HepG2 (cell line): ENCODE measurements at regions not wholly inside any gene's neighbourhood (a gene's known extent, or its start where the extent isn't known, plus 50 kb on each side); places are given as distances from the start of the nearest gene placed in this dataset.

Experiments
- ATAC-seq: fragments of 200-7000 bp; cut with Tn5 transposase; 3 replicates; pipeline ENCODE4 v1.9.1; 2020; ENCODE audit warnings: mild to moderate bottlenecking, moderate library complexity
- BruUV-seq: library from RNA; stranded (reverse); fragments of 400-500 nt; replicated peaks from 2 replicates; lab custom pipeline; 2021; lab: Mats Ljungman, UMichigan
- CTCF ChIA-PET: fragments of 300-600 bp; formaldehyde crosslinking; extraction: SDS; loops from one replicate; lab custom pipeline; 2021; ENCODE audit warnings: low total read pairs, inconsistent platforms, low intra/inter-chr PET ratio; lab: Yijun Ruan, JAX
- POLR2A ChIA-PET: fragments of 350-600 bp; sonication (Branson Sonifier 250); formaldehyde crosslinking; loops from one replicate; lab custom pipeline; 2020; ENCODE audit warnings: antibody characterized with exemption, inconsistent platforms; lab: Yijun Ruan, JAX
- DNase-seq: peaks from one replicate; pipeline ENCODE4 v3.0.0-alpha.2; 2015; ENCODE audit warnings: low spot score
- FAIRE-seq: peaks from 3 replicates; lab custom pipeline; 2011; peaks lifted over from hg19 to GRCh38; lab: Jason Lieb, UNC
- H2AFZ ChIP-seq: one replicate; pipeline ENCODE4 v1.6.1; 2011; ENCODE audit warnings: low read length, inconsistent platforms
- H3K27ac ChIP-seq: fragments of 300-600 bp; 3 replicates; pipeline ENCODE4 v1.8.0; 2011; ENCODE audit warnings: mixed run types, mild to moderate bottlenecking, mixed read lengths, low read length, inconsistent platforms; ENCODE audit not compliant: insufficient read depth; ENCODE audit errors: extremely low read length
- H3K27me3 ChIP-seq, 2 experiments: fragments of 200-600 bp in 1 of 2; 2 replicates in 1 of 2; 3 replicates in 1 of 2; pipeline versions ENCODE4 v1.6.0 to v1.8.0; 2011; ENCODE audit warnings: low read length in 2 of 2, mild to moderate bottlenecking in 2 of 2, moderate library complexity in 2 of 2, inconsistent platforms in 1 of 2; ENCODE audit not compliant: insufficient read depth in 2 of 2, control insufficient read depth in 1 of 2
- H3K36me3 ChIP-seq, 2 experiments: fragments of 200-600 bp in 1 of 2; replicated peaks in 1 of 2; 2 replicates in 1 of 2; 3 replicates in 1 of 2; pipeline versions ENCODE4 v1.5.1 to v1.8.0; 2011; ENCODE audit warnings: low read length in 2 of 2, inconsistent platforms in 1 of 2; ENCODE audit not compliant: insufficient read depth in 2 of 2, control insufficient read depth in 1 of 2
- H3K4me1 ChIP-seq: 2 replicates; pipeline ENCODE4 v1.5.1; 2012; ENCODE audit warnings: low read length, inconsistent platforms; ENCODE audit not compliant: insufficient read depth
- H3K4me2 ChIP-seq: 2 replicates; pipeline ENCODE4 v1.6.0; 2011; ENCODE audit warnings: low read depth, low read length, inconsistent platforms
- H3K4me3 ChIP-seq, 3 experiments: fragments of 200-600 bp in 1 of 3; sonication (generic), shearing (Covaris generic) in 1 of 3; replicated peaks in 1 of 3; 2 replicates each; pipeline ENCODE4 v1.5.1; 2011 to 2016; ENCODE audit warnings: low read length in 3 of 3, inconsistent platforms in 2 of 3, low read depth in 2 of 3, mild to moderate bottlenecking in 2 of 3, control low read depth in 1 of 3, mixed read lengths in 1 of 3; ENCODE audit not compliant: insufficient read depth in 1 of 3
- H3K79me2 ChIP-seq: one replicate; pipeline ENCODE4 v1.6.1; 2011; ENCODE audit warnings: low read length, inconsistent platforms; ENCODE audit not compliant: insufficient read depth
- H3K9ac ChIP-seq: 2 replicates; pipeline ENCODE4 v1.6.0; 2011; ENCODE audit warnings: mild to moderate bottlenecking, low read depth, low read length, inconsistent platforms; ENCODE audit not compliant: insufficient read depth
- H3K9me3 ChIP-seq: 2 replicates; pipeline ENCODE4 v1.5.1; 2012; ENCODE audit warnings: mild to moderate bottlenecking, low read length
- H4K20me1 ChIP-seq: 2 replicates; pipeline ENCODE4 v1.6.0; 2011; ENCODE audit warnings: inconsistent platforms, mild to moderate bottlenecking, low read length, moderate library complexity; ENCODE audit not compliant: insufficient read depth
- ATF7 ChIP-seq, 2 experiments: fragments of 450-650 bp in 1 of 2; sonication (generic) in 1 of 2; formaldehyde crosslinking in 1 of 2; IDR thresholded peaks; 2 replicates each; pipeline versions ENCODE4 v1.4.0 to v1.6.1; 2016 to 2020; ENCODE audit warnings: antibody characterized with exemption in 1 of 2, mild to moderate bottlenecking in 1 of 2, missing genetic modification reagents in 1 of 2
- BCL6 ChIP-seq: IDR thresholded peaks from 2 replicates; pipeline ENCODE4 v1.6.1; 2016; ENCODE audit warnings: missing genetic modification reagents, missing compliant biosample characterization
- MED1 ChIP-seq: sonication (generic); formaldehyde crosslinking; IDR thresholded peaks from 2 replicates; pipeline ENCODE4 v1.4.0; 2020; ENCODE audit warnings: missing genetic modification reagents
- MEF2D ChIP-seq: sonication (generic); formaldehyde crosslinking; IDR thresholded peaks from 2 replicates; pipeline ENCODE4 v1.5.1; 2020; ENCODE audit warnings: mild to moderate bottlenecking, missing genetic modification reagents
- MLLT10 ChIP-seq: sonication (generic); formaldehyde crosslinking; IDR thresholded peaks from 2 replicates; pipeline ENCODE4 v1.4.0; 2020; ENCODE audit warnings: missing genetic modification reagents
- NFIC ChIP-seq: IDR thresholded peaks from 2 replicates; pipeline ENCODE4 v1.6.1; 2012; ENCODE audit warnings: mild to moderate bottlenecking, low read length, inconsistent platforms
- PCBP1 ChIP-seq: fragments of 200-400 bp; formaldehyde crosslinking; IDR thresholded peaks from 2 replicates; pipeline ENCODE4 v1.6.1; 2017; ENCODE audit warnings: mild to moderate bottlenecking, low read depth, low read length, borderline replicate concordance
- ZFX ChIP-seq: sonication (generic); formaldehyde crosslinking; IDR thresholded peaks from 2 replicates; pipeline ENCODE4 v1.4.0; 2020; ENCODE audit warnings: mild to moderate bottlenecking, low read depth, missing genetic modification reagents, moderate library complexity
- ZKSCAN8 ChIP-seq: IDR thresholded peaks from 2 replicates; pipeline ENCODE4 v1.6.1; 2016; ENCODE audit warnings: borderline replicate concordance, missing genetic modification reagents, missing compliant biosample characterization
- ZNF12 ChIP-seq: sonication (generic); formaldehyde crosslinking; IDR thresholded peaks from 2 replicates; pipeline ENCODE4 v1.5.0; 2020; ENCODE audit warnings: missing genetic modification reagents
- ZNF33A ChIP-seq: sonication (generic); formaldehyde crosslinking; IDR thresholded peaks from 2 replicates; pipeline ENCODE4 v1.5.1; 2020; ENCODE audit warnings: missing genetic modification reagents, mild to moderate bottlenecking, moderate library complexity, borderline replicate concordance
- ZNF572 ChIP-seq: sonication (generic); formaldehyde crosslinking; IDR thresholded peaks from 2 replicates; pipeline ENCODE4 v1.5.1; 2020; ENCODE audit warnings: mild to moderate bottlenecking, missing genetic modification reagents
- WGBS: methylation state at CpG from one replicate; pipeline ENCODE4 v1.1.6; 2017; ENCODE audit warnings: low lambda C conversion rate; 5-methylcytosine and 5-hydroxymethylcytosine counted together
- in situ Hi-C: cut with HindIII; loops from 2 replicates; pipeline ENCODE4 v1.10.0; 2017; ENCODE audit warnings: low pct_unique_long_range_greater_than_20kb; ENCODE audit not compliant: extremely low pct_ligation_motif_present
- intact Hi-C: fragments of 100-400 bp; cut with micrococcal nuclease; formaldehyde crosslinking; loops from one replicate; pipeline ENCODE4 v1.10.0; 2022; ENCODE audit not compliant: unreplicated experiment
- TF ChIP-seq, protein P1 (sequence below): sonication (generic); formaldehyde crosslinking; IDR thresholded peaks from 2 replicates; pipeline ENCODE4 v1.5.1; 2020; ENCODE audit warnings: missing genetic modification reagents, mild to moderate bottlenecking, borderline replicate concordance
- TF ChIP-seq, protein P2 (sequence below): sonication (generic); formaldehyde crosslinking; IDR thresholded peaks from 2 replicates; pipeline ENCODE4 v1.4.0; 2020; ENCODE audit warnings: mild to moderate bottlenecking, low read depth, missing genetic modification reagents
- TF ChIP-seq, protein P3 (sequence below): IDR thresholded peaks from 2 replicates; pipeline ENCODE4 v1.6.1; 2016; ENCODE audit warnings: low read depth

DNA sequence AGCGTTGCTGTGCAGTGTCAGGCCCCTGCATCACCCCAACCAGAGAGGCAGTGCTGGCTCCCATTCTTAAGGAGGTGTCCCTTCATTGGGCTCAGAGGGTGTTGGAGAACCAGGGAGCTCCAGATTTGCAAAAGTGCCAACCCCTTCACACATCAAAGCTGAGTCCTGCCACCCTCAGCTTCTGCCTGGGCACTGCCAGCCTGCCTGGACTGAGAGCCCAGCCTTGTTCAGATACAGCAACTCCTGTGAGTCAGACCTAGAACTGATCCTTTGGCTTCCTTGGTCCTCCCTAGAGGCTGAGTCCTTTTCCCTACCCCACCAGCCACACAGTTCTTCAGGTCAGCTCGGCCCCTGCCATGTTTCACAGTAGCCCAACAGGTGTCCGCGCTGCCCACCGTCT, 424.9 kb upstream of the MYT1L start:
- Histone ChIP-seq H2AFZ (no peak overlapping the region), H3K27me3 (peaks cover 0 to 11% of the 10 kb centered on the region in 2 experiments; a peak in 2 of 5 replicates), H3K36me3 (no peaks in the 10 kb centered on the region), H3K9ac (no peak overlapping the region), H3K9me3 (peaks cover 12% of the 10 kb centered on the region), H4K20me1 (no peaks in the 10 kb centered on the region), H3K4me3 (no peak overlapping the region), H3K4me1 (no peaks in the 10 kb centered on the region), H3K27ac (no peak overlapping the region), H3K4me2 (no peak overlapping the region), H3K79me2 (no peaks in the 10 kb centered on the region)
- no TSS peak for BruUV-seq
- CTCF ChIA-PET: no interaction called here
- ATAC-seq (no peak), DNase-seq (no peak), FAIRE-seq (no peak)
- WGBS: 0% methylated on average over 4 of the region's 5 CpGs
- TF ChIP-seq PCBP1 (no peak), MED1 (CRISPR knock-in tag) (no peak), ZFX (no peak), NFIC (no peak)
- in situ Hi-C loops (no loop called here), intact Hi-C loops (no loop called here)
- POLR2A ChIA-PET: no interaction called here

DNA sequence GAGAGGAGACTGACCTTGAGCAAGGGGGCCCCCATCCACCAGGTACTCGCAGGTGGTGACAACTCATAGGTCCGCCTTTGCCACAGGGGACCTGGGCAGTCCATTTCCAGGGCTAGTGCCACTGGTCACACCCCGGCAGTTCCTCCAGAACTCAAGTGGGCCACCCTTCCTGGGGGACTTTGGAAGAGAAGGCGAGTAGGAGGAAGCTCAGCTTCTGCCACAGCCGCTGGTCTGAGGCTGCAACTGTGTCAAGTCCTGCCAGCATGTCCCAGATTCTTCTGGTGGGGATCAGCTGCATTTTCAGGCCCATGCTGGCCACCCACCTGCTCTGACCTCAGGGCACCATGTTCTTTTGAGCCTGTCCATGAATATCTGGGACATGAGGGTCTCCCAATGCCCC, 423.9 kb upstream of the MYT1L start:
- in situ Hi-C loops: no loop called here
- Histone ChIP-seq H3K4me3 (no peak overlapping the region), H3K9ac (no peak overlapping the region), H3K4me2 (no peak overlapping the region), H3K4me1 (no peaks in the 10 kb centered on the region), H2AFZ (no peak overlapping the region), H3K36me3 (no peaks in the 10 kb centered on the region), H3K9me3 (peaks cover 12% of the 10 kb centered on the region), H4K20me1 (no peaks in the 10 kb centered on the region), H3K27me3 (peaks cover 0 to 11% of the 10 kb centered on the region in 2 experiments; a peak in 2 of 5 replicates), H3K27ac (no peak overlapping the region), H3K79me2 (no peaks in the 10 kb centered on the region)
- ChIA-PET POLR2A (no interaction called here), CTCF (no interaction called here)
- intact Hi-C loops: no loop called here
- DNase-seq (no peak), FAIRE-seq (no peak), ATAC-seq (no peak)
- BruUV-seq: no TSS peak
- 0% methylated on average over 2 of the region's 5 CpGs for WGBS
- TF ChIP-seq ZNF572 (no peak), MLLT10 (CRISPR knock-in tag) (no peak), ZNF12 (CRISPR knock-in tag) (no peak), BCL6 (CRISPR knock-in tag) (no peak), MEF2D (CRISPR knock-in tag) (no peak), ZNF33A (CRISPR knock-in tag) (no peak), ZKSCAN8 (no peak), ATF7 (IDR thresholded peaks at IDR 0.05) (no peak), ATF7 (CRISPR knock-in tag; IDR thresholded peaks at IDR 0.05) (no peak)
- TF ChIP-seq, protein P1, sequence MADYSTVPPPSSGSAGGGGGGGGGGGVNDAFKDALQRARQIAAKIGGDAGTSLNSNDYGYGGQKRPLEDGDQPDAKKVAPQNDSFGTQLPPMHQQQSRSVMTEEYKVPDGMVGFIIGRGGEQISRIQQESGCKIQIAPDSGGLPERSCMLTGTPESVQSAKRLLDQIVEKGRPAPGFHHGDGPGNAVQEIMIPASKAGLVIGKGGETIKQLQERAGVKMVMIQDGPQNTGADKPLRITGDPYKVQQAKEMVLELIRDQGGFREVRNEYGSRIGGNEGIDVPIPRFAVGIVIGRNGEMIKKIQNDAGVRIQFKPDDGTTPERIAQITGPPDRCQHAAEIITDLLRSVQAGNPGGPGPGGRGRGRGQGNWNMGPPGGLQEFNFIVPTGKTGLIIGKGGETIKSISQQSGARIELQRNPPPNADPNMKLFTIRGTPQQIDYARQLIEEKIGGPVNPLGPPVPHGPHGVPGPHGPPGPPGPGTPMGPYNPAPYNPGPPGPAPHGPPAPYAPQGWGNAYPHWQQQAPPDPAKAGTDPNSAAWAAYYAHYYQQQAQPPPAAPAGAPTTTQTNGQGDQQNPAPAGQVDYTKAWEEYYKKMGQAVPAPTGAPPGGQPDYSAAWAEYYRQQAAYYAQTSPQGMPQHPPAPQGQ: no peak
- TF ChIP-seq, protein P2, sequence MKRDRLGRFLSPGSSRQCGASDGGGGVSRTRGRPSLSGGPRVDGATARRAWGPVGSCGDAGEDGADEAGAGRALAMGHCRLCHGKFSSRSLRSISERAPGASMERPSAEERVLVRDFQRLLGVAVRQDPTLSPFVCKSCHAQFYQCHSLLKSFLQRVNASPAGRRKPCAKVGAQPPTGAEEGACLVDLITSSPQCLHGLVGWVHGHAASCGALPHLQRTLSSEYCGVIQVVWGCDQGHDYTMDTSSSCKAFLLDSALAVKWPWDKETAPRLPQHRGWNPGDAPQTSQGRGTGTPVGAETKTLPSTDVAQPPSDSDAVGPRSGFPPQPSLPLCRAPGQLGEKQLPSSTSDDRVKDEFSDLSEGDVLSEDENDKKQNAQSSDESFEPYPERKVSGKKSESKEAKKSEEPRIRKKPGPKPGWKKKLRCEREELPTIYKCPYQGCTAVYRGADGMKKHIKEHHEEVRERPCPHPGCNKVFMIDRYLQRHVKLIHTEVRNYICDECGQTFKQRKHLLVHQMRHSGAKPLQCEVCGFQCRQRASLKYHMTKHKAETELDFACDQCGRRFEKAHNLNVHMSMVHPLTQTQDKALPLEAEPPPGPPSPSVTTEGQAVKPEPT (CRISPR knock-in tag): no peak
- TF ChIP-seq, protein P3, sequence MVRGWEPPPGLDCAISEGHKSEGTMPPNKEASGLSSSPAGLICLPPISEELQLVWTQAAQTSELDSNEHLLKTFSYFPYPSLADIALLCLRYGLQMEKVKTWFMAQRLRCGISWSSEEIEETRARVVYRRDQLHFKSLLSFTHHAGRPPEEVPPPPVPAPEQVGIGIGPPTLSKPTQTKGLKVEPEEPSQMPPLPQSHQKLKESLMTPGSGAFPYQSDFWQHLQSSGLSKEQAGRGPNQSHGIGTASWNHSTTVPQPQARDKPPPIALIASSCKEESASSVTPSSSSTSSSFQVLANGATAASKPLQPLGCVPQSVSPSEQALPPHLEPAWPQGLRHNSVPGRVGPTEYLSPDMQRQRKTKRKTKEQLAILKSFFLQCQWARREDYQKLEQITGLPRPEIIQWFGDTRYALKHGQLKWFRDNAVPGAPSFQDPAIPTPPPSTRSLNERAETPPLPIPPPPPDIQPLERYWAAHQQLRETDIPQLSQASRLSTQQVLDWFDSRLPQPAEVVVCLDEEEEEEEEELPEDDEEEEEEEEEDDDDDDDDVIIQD (CRISPR knock-in tag): no peak
